ENCODE measurements at regions not wholly inside any gene's neighbourhood (a gene's known extent, or its start where the extent isn't known, plus 50 kb on each side); places are given as distances from the start of the nearest gene placed in this dataset.
"Not testable (repeated sequence)": the region's sequence is repeated elsewhere in the genome, so short reads cannot be mapped to it uniquely, and the experiment has no call there.

GRCh38 chr10:21369697-21370096 lies 155.8 kb downstream of the SKIDA1 start:
- DNase-seq (ENCODE audit: insufficient read length, low spot score) (no peak), FAIRE-seq (no peak)
- TF ChIP-seq POU2F2 (IDR thresholded peaks at IDR 0.05; ENCODE audit: low read depth, low read length) (no peak), TAF1 (IDR thresholded peaks at IDR 0.05; ENCODE audit: low read depth, low read length) (no peak), POLR2A (IDR thresholded peaks at IDR 0.05; ENCODE audit: low read depth, low read length) (no peak), PAX5 (IDR thresholded peaks at IDR 0.05; ENCODE audit: insufficient read depth, low read length, severe bottlenecking) (no peak), SPI1 (IDR thresholded peaks at IDR 0.05; ENCODE audit: low read depth, low read length) (no peak), POLR2AphosphoS5 (IDR thresholded peaks at IDR 0.05; ENCODE audit: low read depth, low read length) (no peak)

- TF ChIP-seq POLR2A (IDR thresholded peaks at IDR 0.05; ENCODE audit: low read depth, low read length) (no peak), PAX5 (IDR thresholded peaks at IDR 0.05; ENCODE audit: insufficient read depth, low read length, severe bottlenecking) (no peak)
- no peak for DNase-seq (ENCODE audit: insufficient read length, low spot score)
- no peak for FAIRE-seq
Measured at GRCh38 chr10:21368728-21369425, 156.6 kb downstream of the SKIDA1 start.

- FAIRE-seq (no peak), DNase-seq (ENCODE audit: insufficient read length, low spot score) (no peak)
- TF ChIP-seq SPI1 (IDR thresholded peaks at IDR 0.05; ENCODE audit: low read depth, low read length), result peak; percentile 96
- no peak for TF ChIP-seq POLR2A (IDR thresholded peaks at IDR 0.05; ENCODE audit: low read depth, low read length)
Measured at GRCh38 chr10:21368022-21368582, 157.4 kb downstream of the SKIDA1 start.

GRCh38 chr10:21366108-21366507 lies 159.4 kb downstream of the SKIDA1 start:
- FAIRE-seq; DNase-seq (ENCODE audit: insufficient read length, low spot score): not testable (repeated sequence)

- FAIRE-seq (no peak), DNase-seq (ENCODE audit: insufficient read length, low spot score) (no peak)
- TF ChIP-seq TAF1 (IDR thresholded peaks at IDR 0.05; ENCODE audit: low read depth, low read length), result no peak
- no peak for TF ChIP-seq SPI1 (IDR thresholded peaks at IDR 0.05; ENCODE audit: low read depth, low read length)
- no peak for TF ChIP-seq POLR2A (IDR thresholded peaks at IDR 0.05; ENCODE audit: low read depth, low read length)
- no peak for TF ChIP-seq PAX5 (IDR thresholded peaks at IDR 0.05; ENCODE audit: insufficient read depth, low read length, severe bottlenecking)
- no peak for TF ChIP-seq POU2F2 (IDR thresholded peaks at IDR 0.05; ENCODE audit: low read depth, low read length)
- TF ChIP-seq POLR2AphosphoS5 (IDR thresholded peaks at IDR 0.05; ENCODE audit: low read depth, low read length), result no peak
Measured at GRCh38 chr10:21364196-21365114, 161.0 kb downstream of the SKIDA1 start.

GRCh38 chr10:21363731-21364104 lies 161.8 kb downstream of the SKIDA1 start:
- FAIRE-seq (no peak), DNase-seq (ENCODE audit: insufficient read length, low spot score) (no peak)
- no peak for TF ChIP-seq PAX5 (IDR thresholded peaks at IDR 0.05; ENCODE audit: insufficient read depth, low read length, severe bottlenecking)
- no peak for TF ChIP-seq TAF1 (IDR thresholded peaks at IDR 0.05; ENCODE audit: low read depth, low read length)
- TF ChIP-seq POU2F2 (IDR thresholded peaks at IDR 0.05; ENCODE audit: low read depth, low read length), result no peak
- TF ChIP-seq POLR2A (IDR thresholded peaks at IDR 0.05; ENCODE audit: low read depth, low read length), result no peak
- TF ChIP-seq POLR2AphosphoS5 (IDR thresholded peaks at IDR 0.05; ENCODE audit: low read depth, low read length), result no peak
- no peak for TF ChIP-seq SPI1 (IDR thresholded peaks at IDR 0.05; ENCODE audit: low read depth, low read length)

GRCh38 chr10:21363092-21363730 lies 162.3 kb downstream of the SKIDA1 start:
- no peak for TF ChIP-seq TAF1 (IDR thresholded peaks at IDR 0.05; ENCODE audit: low read depth, low read length)
- TF ChIP-seq POU2F2 (IDR thresholded peaks at IDR 0.05; ENCODE audit: low read depth, low read length), result no peak
- TF ChIP-seq POLR2AphosphoS5 (IDR thresholded peaks at IDR 0.05; ENCODE audit: low read depth, low read length), result no peak
- no peak for TF ChIP-seq SPI1 (IDR thresholded peaks at IDR 0.05; ENCODE audit: low read depth, low read length)
- no peak for TF ChIP-seq POLR2A (IDR thresholded peaks at IDR 0.05; ENCODE audit: low read depth, low read length)
- no peak for TF ChIP-seq PAX5 (IDR thresholded peaks at IDR 0.05; ENCODE audit: insufficient read depth, low read length, severe bottlenecking)
- DNase-seq (ENCODE audit: insufficient read length, low spot score) (no peak), FAIRE-seq (no peak)

- no peak for FAIRE-seq
Measured at GRCh38 chr10:21359202-21359601, 166.3 kb downstream of the SKIDA1 start.

GRCh38 chr10:21355591-21356011 lies 169.9 kb downstream of the SKIDA1 start:
- TF ChIP-seq POLR2AphosphoS5 (IDR thresholded peaks at IDR 0.05; ENCODE audit: low read depth, low read length) (no peak), SPI1 (IDR thresholded peaks at IDR 0.05; ENCODE audit: low read depth, low read length) (no peak)
- no peak for FAIRE-seq
- DNase-seq (ENCODE audit: insufficient read length, low spot score), result no peak

More at GRCh38 chr10:21359202-21359601, 166.3 kb downstream of the SKIDA1 start:
- DNase-seq (ENCODE audit: insufficient read length, low spot score), result no peak
- TF ChIP-seq SPI1 (IDR thresholded peaks at IDR 0.05; ENCODE audit: low read depth, low read length) (no peak), POLR2AphosphoS5 (IDR thresholded peaks at IDR 0.05; ENCODE audit: low read depth, low read length) (no peak), PAX5 (IDR thresholded peaks at IDR 0.05; ENCODE audit: insufficient read depth, low read length, severe bottlenecking) (no peak), TAF1 (IDR thresholded peaks at IDR 0.05; ENCODE audit: low read depth, low read length) (no peak), POU2F2 (IDR thresholded peaks at IDR 0.05; ENCODE audit: low read depth, low read length) (no peak), POLR2A (IDR thresholded peaks at IDR 0.05; ENCODE audit: low read depth, low read length) (no peak)

All from GM12891 (cell line).